Ascending aorta (tissue), 2 donors: ENCODE measurements at regions not wholly inside any gene's neighbourhood (a gene's known extent, or its start where the extent isn't known, plus 50 kb on each side); places are given as distances from the start of the nearest gene placed in this dataset.

Experiments used
- DNase-seq, 2 donors: peaks; one replicate each; pipeline ENCODE4 v3.0.0-alpha.2; 2019; ENCODE audit warnings: low spot score in 2 of 2
- H3K27ac ChIP-seq, 2 donors: fragments of 200-600 bp; sonication (generic); one replicate each; pipeline ENCODE4 v1.5.1; 2016 to 2017; ENCODE audit warnings: mild to moderate bottlenecking in 1 of 2
- H3K27me3 ChIP-seq: fragments of 200-600 bp; sonication (generic); one replicate; pipeline ENCODE4 v1.5.1; 2017
- H3K36me3 ChIP-seq, 2 donors: fragments of 200-600 bp; sonication (generic); one replicate each; pipeline ENCODE4 v1.5.1; 2016
- H3K4me1 ChIP-seq, 2 donors: fragments of 200-600 bp; sonication (generic); one replicate each; pipeline ENCODE4 v1.5.1; 2016 to 2017; ENCODE audit warnings: mild to moderate bottlenecking in 1 of 2
- H3K4me3 ChIP-seq, 2 donors: fragments of 200-600 bp; sonication (generic); one replicate each; pipeline ENCODE4 v1.5.1; 2016 to 2017; ENCODE audit warnings: mild to moderate bottlenecking in 1 of 2
- H3K9me3 ChIP-seq, 2 donors: fragments of 200-600 bp; sonication (generic); one replicate each; pipeline ENCODE4 v1.5.1; 2016
- intact Hi-C: fragments of 100-400 bp; cut with DNase I; formaldehyde crosslinking; loops from one replicate; pipeline ENCODE4 v1.15.1; 2023
- TF ChIP-seq, protein P1 (sequence below), 3 experiments: fragments of 200-600 bp in 2 of 3; fragments of 450-650 bp in 1 of 3; sonication (generic) in 2 of 3; IDR thresholded peaks; one replicate each; pipeline ENCODE4 v1.5.1; 2016 to 2019; ENCODE audit warnings: antibody characterized with exemption in 3 of 3, mild to moderate bottlenecking in 1 of 3, moderate library complexity in 1 of 3

DNA sequence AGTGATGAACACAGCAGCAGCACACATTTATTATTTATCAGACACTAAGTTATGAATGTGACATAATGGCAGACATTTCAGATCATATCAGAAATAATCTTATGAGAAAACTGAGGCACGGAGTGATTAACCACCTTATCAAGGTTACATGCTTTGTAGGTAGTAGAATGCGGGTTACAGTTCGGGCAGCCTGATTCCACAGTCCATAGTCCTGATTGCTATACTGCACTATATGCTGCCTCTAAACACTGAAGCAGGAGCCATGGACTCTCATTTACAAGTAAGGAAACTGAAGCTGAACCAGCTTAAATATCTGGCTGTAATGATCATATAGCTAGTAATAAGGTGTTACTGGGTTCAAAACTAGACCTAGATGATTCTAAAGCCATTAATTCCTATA is 291.3 kb upstream of the ADAMTSL1 start:
- Histone ChIP-seq H3K4me1 (peaks cover 0 to 2% of the 10 kb centered on the region in 2 donors), H3K27ac (no peak overlapping the region), H3K36me3 (no peaks in the 10 kb centered on the region), H3K4me3 (no peak overlapping the region), H3K9me3 (no peaks in the 10 kb centered on the region), H3K27me3 (no peaks in the 10 kb centered on the region)
- TF ChIP-seq, protein P1, sequence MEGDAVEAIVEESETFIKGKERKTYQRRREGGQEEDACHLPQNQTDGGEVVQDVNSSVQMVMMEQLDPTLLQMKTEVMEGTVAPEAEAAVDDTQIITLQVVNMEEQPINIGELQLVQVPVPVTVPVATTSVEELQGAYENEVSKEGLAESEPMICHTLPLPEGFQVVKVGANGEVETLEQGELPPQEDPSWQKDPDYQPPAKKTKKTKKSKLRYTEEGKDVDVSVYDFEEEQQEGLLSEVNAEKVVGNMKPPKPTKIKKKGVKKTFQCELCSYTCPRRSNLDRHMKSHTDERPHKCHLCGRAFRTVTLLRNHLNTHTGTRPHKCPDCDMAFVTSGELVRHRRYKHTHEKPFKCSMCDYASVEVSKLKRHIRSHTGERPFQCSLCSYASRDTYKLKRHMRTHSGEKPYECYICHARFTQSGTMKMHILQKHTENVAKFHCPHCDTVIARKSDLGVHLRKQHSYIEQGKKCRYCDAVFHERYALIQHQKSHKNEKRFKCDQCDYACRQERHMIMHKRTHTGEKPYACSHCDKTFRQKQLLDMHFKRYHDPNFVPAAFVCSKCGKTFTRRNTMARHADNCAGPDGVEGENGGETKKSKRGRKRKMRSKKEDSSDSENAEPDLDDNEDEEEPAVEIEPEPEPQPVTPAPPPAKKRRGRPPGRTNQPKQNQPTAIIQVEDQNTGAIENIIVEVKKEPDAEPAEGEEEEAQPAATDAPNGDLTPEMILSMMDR (IDR thresholded peaks at IDR 0.05): no peak
- no peak for DNase-seq
- intact Hi-C loops: no loop called here

DNA sequence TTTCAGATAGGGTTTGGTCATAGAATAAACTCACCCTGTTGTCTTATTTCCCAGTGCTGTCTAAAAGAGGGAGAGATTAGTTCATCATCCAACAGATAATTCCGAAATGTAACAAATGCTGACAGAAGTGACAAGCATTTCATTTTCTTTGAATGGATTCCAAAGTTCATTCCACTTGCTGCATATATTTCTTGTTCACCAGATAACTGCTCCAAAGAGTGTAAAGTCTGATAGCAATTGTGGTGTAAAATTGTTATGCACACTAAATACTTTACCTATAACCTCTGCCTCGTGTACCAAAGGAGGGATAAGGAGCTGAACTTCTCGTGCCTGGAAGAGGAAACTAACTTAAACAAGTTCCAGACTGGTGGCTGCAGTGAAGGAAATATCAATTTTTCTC is 290.0 kb upstream of the ADAMTSL1 start:
- Histone ChIP-seq H3K9me3 (no peaks in the 10 kb centered on the region), H3K4me1 (peaks cover 0 to 2% of the 10 kb centered on the region in 2 donors), H3K27ac (no peak overlapping the region), H3K36me3 (no peaks in the 10 kb centered on the region), H3K4me3 (no peak overlapping the region), H3K27me3 (no peaks in the 10 kb centered on the region)
- no peak for DNase-seq
- TF ChIP-seq, protein P1 (IDR thresholded peaks at IDR 0.05): no peak
- intact Hi-C loops: no loop called here

DNA sequence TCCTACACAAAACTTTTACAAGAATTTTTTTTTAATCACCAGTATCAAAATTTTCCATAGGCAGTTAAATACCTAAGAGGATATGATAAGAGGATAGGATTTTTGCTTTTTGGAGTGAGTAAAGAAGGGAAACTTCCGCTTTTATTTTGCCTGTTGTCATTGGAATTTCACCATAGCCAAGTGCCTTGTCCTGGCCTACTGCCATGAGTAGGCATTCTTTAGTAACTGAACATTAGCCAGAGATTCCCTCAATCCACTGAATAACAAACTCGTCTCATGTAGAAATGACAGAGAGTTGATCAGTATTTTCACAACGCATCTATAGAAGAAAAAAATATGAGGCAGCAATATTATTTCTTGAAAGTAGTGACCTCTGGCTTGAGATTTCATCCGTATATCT is 289.6 kb upstream of the ADAMTSL1 start:
- TF ChIP-seq, protein P1 (IDR thresholded peaks at IDR 0.05): no peak
- H3K4me1 ChIP-seq: peaks cover 0 to 2% of the 10 kb centered on the region in 2 donors
- no peaks in the 10 kb centered on the region for H3K36me3 ChIP-seq
- intact Hi-C loops: no loop called here
- H3K4me3 ChIP-seq: no peak overlapping the region
- no peaks in the 10 kb centered on the region for H3K27me3 ChIP-seq
- no peaks in the 10 kb centered on the region for H3K9me3 ChIP-seq
- H3K27ac ChIP-seq: no peak overlapping the region
- no peak for DNase-seq

DNA sequence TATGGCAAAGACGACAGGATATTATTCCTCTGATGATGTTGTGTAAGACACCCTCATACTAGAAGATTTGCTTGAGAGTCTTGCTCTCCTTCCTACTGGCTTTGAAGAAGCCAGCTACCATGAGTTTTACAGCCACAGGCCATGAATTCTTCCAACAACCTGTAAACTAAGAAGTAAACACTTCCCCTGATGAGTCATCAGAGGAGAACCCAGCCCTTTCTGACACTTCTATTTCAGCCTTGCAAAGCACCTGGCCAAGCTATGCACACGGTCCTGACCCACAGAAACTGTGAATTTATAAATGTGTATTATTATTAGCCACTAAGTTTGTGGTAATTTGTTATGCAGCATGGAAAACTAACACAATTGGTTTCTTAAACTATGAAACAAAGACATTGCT is 288.8 kb upstream of the ADAMTSL1 start:
- Histone ChIP-seq H3K27me3 (no peaks in the 10 kb centered on the region), H3K4me1 (peaks cover 0 to 2% of the 10 kb centered on the region in 2 donors), H3K36me3 (no peaks in the 10 kb centered on the region), H3K27ac (no peak overlapping the region), H3K4me3 (no peak overlapping the region), H3K9me3 (no peaks in the 10 kb centered on the region)
- intact Hi-C loops: no loop called here
- DNase-seq: no peak
- TF ChIP-seq, protein P1 (IDR thresholded peaks at IDR 0.05): no peak

DNA sequence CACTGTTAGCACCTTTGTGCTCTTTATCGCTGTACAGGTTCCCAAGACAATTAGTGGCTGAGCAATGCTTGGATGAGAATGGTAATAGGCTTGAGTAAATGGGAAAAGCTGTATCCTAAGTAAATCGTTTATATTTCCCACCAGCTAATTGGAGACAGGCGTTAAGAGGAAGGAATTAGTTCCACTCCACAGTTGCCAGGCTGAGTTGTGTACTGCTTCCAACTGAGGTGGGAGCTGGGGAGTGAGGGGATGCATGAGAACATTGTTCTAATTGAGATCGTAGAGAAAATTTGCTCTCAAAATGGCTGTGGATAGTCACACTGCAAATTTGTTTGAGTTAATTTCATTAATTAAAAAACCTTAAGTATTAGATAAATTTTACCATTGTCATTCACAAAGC is 285.0 kb upstream of the ADAMTSL1 start:
- no peaks in the 10 kb centered on the region for H3K9me3 ChIP-seq
- no peaks in the 10 kb centered on the region for H3K4me1 ChIP-seq
- no peak for DNase-seq
- TF ChIP-seq, protein P1 (IDR thresholded peaks at IDR 0.05): no peak
- no peaks in the 10 kb centered on the region for H3K27me3 ChIP-seq
- no peaks in the 10 kb centered on the region for H3K36me3 ChIP-seq
- no peak overlapping the region for H3K27ac ChIP-seq
- intact Hi-C loops: no loop called here
- no peak overlapping the region for H3K4me3 ChIP-seq
